Transverse colon (tissue), 4 donors: ENCODE measurements at regions not wholly inside any gene's neighbourhood (a gene's known extent, or its start where the extent isn't known, plus 50 kb on each side); places are given as distances from the start of the nearest gene placed in this dataset.

Experiments
- CTCF ChIP-seq, 5 experiments: fragments of 200-600 bp in 3 of 5; fragments of 450-650 bp in 2 of 5; sonication (generic) in 3 of 5; IDR thresholded peaks; 1 replicate in 2 of 5; 2 replicates in 3 of 5; pipeline ENCODE4 v1.5.1; 2016 to 2017; ENCODE audit warnings: antibody characterized with exemption in 5 of 5, inconsistent platforms in 3 of 5, mild to moderate bottlenecking in 2 of 5, moderate library complexity in 1 of 5
- POLR2AphosphoS5 ChIP-seq, 3 donors: sonication (generic); formaldehyde crosslinking; IDR thresholded peaks; one replicate each; pipeline ENCODE4 v1.6.1; 2016; ENCODE audit warnings: antibody characterized with exemption in 3 of 3

GRCh38 chr19:28899703-28900102, 313.2 kb downstream of the UQCRFS1 start:
- no peak for TF ChIP-seq CTCF (IDR thresholded peaks at IDR 0.05)
- TF ChIP-seq POLR2AphosphoS5 (IDR thresholded peaks at IDR 0.05) = no peak
